GM21423 (cell line): ENCODE measurements at regions not wholly inside any gene's neighbourhood (a gene's known extent, or its start where the extent isn't known, plus 50 kb on each side); places are given as distances from the start of the nearest gene placed in this dataset.
"Not testable (repeated sequence)": the region's sequence is repeated elsewhere in the genome, so short reads cannot be mapped to it uniquely, and the experiment has no call there.

Source experiments
- ATAC-seq: cut with Tn5 transposase; IDR thresholded peaks from one replicate; pipeline ENCODE4 v1.9.1; 2021; ENCODE audit warnings: mild to moderate bottlenecking, moderate library complexity; ENCODE audit not compliant: unreplicated experiment

- ATAC-seq, result no peak
These were observed 425.9 kb downstream of the EPHA3 start for GRCh38 chr3:89533275-89533674.

- ATAC-seq, result not testable (repeated sequence)
These were observed 447.2 kb downstream of the EPHA3 start for GRCh38 chr3:89554587-89554986.

GRCh38 chr3:89558711-89559110, 451.3 kb downstream of the EPHA3 start:
- no peak for ATAC-seq

- ATAC-seq, result no peak
These were observed 453.1 kb downstream of the EPHA3 start for GRCh38 chr3:89560568-89560967.

- ATAC-seq, result no peak
These were observed 455.0 kb downstream of the EPHA3 start for GRCh38 chr3:89562373-89562772.

GRCh38 chr3:89565098-89565497, 457.7 kb downstream of the EPHA3 start:
- ATAC-seq, result no peak

- no peak for ATAC-seq
These were observed 463.0 kb downstream of the EPHA3 start for GRCh38 chr3:89570465-89570864.

- ATAC-seq, result no peak
These were observed 463.9 kb downstream of the EPHA3 start for GRCh38 chr3:89571298-89571697.

- ATAC-seq, result no peak
These were observed 464.3 kb downstream of the EPHA3 start for GRCh38 chr3:89571707-89572106.

GRCh38 chr3:89572261-89572660, 464.8 kb downstream of the EPHA3 start:
- ATAC-seq, result no peak

- ATAC-seq, result no peak
These were observed 469.0 kb downstream of the EPHA3 start for GRCh38 chr3:89576417-89576816.

- ATAC-seq, result no peak
These were observed 470.5 kb downstream of the EPHA3 start for GRCh38 chr3:89577637-89578530.

- no peak for ATAC-seq
These were observed 473.4 kb downstream of the EPHA3 start for GRCh38 chr3:89580859-89581258.

- no peak for ATAC-seq
These were observed 477.0 kb downstream of the EPHA3 start for GRCh38 chr3:89584398-89584797.

- ATAC-seq, result no peak
These were observed 478.8 kb downstream of the EPHA3 start for GRCh38 chr3:89586256-89586655.

GRCh38 chr3:89586676-89587075, 479.3 kb downstream of the EPHA3 start:
- no peak for ATAC-seq

- no peak for ATAC-seq
These were observed 498.7 kb downstream of the EPHA3 start for GRCh38 chr3:89606151-89606550.

- no peak for ATAC-seq
These were observed 504.6 kb downstream of the EPHA3 start for GRCh38 chr3:89612027-89612426.

- ATAC-seq, result no peak
These were observed 505.8 kb downstream of the EPHA3 start for GRCh38 chr3:89613241-89613640.

- no peak for ATAC-seq
These were observed 510.3 kb downstream of the EPHA3 start for GRCh38 chr3:89617706-89618105.

- no peak for ATAC-seq
These were observed 511.8 kb downstream of the EPHA3 start for GRCh38 chr3:89619263-89619662.

- no peak for ATAC-seq
These were observed 514.8 kb downstream of the EPHA3 start for GRCh38 chr3:89622063-89622700.
